ENCODE measurements at regions not wholly inside any gene's neighbourhood (a gene's known extent, or its start where the extent isn't known, plus 50 kb on each side); places are given as distances from the start of the nearest gene placed in this dataset.

DNA sequence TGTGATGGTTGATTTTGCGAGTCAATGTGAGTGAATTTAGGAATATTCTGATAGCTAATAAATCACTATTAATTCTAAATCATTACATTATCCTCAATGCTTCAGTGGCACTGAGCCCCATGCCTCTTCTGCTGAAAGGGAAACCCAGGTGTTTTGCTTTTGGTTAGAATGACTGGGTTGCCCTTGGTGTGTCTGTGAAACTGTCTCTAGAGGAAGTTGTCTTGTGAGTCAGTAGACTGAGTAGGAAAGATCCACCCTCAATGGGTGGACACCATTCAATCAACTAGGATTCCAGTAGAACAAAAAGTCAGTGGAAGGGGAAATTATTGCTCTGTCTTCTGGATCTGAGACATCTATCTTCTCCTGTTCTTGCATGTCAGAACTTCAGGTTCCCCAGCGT lies 472.4 kb downstream of the ANKRD7 start:
- DNase-seq (ENCODE audit: low read depth in 2 of 2), result no peak

DNA sequence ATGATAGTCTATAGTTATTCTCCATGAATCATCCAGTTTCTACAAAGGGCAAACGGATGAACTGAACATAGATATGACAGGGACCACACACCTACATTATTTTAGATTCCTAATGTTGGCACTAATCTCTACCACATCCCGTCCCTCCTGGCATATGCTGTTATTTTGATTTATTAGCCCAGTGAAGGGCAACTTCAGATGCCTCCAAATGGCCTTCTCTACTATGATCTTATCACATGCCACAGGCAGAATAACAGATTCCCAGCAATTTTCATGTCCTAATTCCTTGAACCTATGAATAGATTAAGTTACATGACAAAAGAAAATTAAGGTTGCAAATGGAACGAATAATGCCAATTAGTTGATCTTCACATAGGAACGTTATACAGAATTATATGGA lies 474.7 kb downstream of the ANKRD7 start:
- DNase-seq (ENCODE audit: low read depth in 2 of 2), result no peak

DNA sequence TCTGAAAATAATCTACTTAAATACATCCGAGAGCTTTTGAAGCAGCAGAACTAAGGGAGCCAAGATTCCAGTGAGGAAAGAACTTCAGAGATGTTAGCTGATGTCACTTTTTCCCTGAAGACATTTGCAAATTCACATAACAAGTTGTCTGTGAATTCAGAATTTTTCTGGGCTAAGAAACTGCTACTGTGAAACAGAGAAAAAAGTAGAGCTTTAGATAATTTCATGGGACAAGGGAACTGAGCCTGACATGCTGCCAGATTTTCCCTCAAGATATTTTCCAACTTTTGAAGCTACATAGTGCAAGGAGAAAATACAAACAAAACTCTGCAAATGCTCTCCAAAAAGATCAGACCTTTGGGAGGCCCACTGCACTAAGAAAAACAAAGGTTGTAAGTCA lies 484.2 kb downstream of the ANKRD7 start:
- no peak for DNase-seq (ENCODE audit: low read depth in 2 of 2)

DNA sequence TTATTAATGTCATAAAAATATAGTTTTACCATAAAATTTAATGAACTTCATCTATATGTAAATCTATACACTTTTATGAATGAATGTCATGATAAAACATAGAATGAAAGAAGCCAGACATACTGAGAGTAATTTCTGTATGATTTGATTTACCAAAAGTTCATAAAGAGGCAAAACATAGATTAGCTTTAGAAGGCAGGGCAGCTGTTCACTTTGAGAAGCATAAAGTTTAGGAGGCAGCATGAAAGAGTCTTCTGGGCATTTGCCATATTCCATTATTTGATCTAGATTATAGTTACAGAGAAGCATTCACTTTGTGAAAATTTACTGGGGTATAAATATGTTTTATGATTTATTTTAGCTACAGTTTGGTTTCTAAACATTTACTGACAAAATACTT lies 487.2 kb downstream of the ANKRD7 start:
- DNase-seq (ENCODE audit: low read depth in 2 of 2), result no peak

DNA sequence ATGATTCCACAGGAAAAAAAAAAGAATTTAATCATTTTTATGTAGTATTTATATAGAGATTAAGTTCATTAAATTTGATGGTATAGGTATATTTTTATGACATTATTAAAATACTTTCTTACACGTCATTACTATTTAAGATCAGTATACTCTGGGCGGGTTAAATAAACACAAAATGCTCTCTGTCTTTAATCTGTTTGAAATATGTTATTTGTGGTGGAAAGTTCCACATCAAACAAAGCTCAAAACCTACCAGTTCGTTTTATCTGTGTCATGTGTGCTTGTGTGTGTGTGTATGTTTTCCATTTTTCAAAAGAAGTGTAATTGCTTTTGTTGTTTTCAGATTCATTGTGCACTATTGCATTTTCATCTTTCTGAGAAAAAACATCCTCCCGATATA lies 488.5 kb downstream of the ANKRD7 start:
- DNase-seq (ENCODE audit: low read depth in 2 of 2), result no peak

DNA sequence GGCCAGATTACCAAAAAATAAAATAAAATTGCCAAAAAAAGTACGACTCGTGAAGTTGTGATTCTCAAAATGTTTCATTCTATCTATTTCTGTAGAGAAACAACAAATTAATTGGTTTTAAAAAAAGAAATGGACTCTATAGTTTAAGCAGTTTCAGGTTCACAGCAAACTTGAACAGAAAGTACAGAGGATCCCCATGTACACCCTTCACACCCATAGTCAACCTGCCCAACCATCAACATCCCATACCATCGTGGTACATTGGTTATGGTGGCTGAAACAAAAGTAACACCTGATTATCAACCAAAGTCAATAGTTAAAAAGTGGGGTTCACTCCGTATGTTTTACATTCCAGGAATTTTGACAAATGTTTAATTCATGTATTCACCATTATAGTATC lies 496.1 kb downstream of the ANKRD7 start:
- no peak for DNase-seq (ENCODE audit: low read depth in 2 of 2)

DNA sequence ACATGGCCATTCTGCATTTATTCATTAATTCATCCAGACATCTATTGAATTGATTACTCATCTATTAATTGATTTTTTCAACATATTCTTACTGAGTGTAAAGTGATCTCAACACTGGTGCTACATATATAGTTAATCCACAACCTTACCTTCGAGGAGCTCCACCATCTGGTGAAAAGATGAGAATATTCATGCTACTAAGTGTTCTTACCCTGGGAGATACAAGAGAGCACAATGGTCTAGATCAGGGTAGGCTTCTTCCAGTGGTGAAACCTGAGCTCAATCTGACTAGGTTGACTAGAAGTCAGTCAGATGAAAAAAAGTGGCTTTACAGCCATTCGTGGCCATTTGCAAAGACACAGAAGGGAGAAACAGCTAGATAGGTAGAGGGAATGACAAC lies 507.4 kb downstream of the ANKRD7 start:
- DNase-seq (ENCODE audit: low read depth in 2 of 2), result no peak

DNA sequence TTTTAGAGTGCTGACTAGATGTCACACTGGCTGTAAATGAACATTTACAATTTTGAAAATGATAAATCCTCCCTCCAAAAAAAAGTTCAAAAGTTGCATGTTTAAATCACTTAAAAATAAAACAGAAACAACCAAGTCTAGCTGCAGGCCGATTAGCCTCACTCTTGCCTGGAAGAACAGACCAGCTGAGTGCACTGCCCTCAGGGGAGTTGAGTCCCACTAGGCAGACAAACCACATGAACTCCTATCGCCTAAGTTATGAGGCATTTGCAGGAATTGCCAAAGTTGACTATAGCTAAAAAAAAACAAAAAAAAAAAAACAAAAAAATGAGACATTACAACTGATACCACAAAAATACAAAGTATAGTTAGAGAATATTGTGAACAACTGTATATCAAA lies 510.0 kb downstream of the ANKRD7 start:
- no peak for DNase-seq (ENCODE audit: low read depth in 2 of 2)

DNA sequence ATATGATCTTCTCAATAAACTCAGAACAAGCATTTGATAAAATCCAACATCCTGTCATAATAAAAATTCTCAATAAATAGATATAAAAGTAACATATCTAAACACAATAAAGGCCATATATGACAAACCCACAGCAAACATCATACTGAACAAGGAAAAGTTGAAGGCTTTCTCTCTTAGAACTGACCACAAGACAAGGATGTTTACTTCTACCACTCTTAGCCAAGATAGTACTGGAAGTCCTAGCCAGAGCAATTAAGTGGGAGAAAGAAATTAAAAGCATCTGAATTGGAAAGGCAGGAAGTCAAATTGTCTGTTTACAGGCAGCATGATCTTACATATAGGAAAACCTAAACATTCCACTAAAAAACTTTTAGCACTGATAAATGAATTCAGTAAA lies 510.9 kb downstream of the ANKRD7 start:
- DNase-seq (ENCODE audit: low read depth in 2 of 2), result no peak

DNA sequence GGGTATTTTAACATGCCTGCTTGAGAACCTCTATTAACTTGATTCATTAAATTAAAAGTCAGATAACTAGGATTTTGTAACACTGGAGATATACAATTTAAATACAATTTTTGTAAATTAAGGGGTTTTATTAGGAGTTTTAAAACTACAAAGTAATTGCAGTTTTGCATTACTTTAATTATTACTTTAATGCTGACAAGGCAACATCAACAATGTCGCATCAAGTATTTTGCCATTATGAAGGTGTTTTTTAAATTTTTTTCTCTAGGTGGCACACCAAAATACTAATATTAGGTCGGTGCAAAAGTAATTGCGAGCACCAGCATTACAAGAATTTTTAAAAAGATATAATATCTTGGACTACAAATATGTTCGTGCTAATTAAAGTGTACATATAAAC lies 513.4 kb downstream of the ANKRD7 start:
- no peak for DNase-seq (ENCODE audit: low read depth in 2 of 2)

DNA sequence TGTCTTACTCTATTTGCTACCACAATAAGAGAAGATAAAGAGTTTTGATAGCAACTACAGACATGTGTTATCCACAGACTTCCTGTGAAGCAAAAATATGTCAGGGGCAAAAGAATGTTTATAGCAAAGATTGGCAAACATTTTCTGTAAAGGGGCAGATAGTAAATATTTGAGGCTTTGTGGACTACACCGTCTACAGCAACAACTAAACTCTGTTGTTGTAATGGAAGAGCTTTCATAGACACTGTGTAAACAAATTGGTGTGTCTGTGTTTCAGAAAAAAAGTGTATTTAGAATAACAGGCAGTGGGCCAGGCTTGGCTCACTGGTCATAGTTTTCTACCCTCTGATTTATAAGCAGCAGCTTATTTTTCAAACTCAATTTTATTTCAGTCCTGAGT lies 521.4 kb downstream of the ANKRD7 start:
- DNase-seq (ENCODE audit: low read depth in 2 of 2), result no peak

DNA sequence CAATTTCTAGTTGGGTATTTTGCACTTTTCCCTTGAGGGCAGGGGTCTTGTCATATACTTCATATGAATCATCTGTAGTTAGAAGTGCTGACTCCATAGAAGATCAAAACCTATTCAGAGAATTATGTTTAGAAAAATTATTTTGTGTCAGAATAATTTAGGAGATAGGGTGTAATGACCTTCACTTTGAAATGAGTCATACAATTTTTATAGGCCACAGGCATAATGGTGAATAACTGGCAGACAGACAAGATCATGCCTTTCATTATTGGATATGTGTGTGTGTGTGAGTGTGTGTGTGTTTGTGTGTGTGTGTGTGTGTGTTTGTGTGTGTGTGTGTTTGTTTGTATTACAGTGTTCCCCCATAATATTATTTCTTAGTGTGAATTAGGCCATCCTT lies 523.0 kb downstream of the ANKRD7 start:
- no peak for DNase-seq (ENCODE audit: low read depth in 2 of 2)

DNA sequence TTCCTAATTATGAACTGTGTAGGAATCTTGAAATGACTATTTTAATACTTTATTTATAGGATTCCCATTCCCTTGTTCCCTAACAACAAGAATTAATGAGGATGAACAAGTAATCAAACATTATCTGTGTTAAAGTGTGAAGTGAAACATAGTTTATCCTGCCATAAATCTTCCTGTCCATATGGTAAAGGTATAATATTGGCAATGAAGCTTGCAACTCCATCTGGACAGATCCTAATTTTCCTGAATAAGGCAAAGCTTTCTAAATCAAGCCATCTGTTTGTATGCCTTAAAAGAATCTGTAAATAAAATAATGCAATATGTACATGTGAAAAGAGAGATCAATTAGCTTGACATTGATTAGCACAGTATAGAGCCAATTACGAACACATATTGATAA lies 529.0 kb downstream of the ANKRD7 start:
- no peak for DNase-seq (ENCODE audit: low read depth in 2 of 2)

DNA sequence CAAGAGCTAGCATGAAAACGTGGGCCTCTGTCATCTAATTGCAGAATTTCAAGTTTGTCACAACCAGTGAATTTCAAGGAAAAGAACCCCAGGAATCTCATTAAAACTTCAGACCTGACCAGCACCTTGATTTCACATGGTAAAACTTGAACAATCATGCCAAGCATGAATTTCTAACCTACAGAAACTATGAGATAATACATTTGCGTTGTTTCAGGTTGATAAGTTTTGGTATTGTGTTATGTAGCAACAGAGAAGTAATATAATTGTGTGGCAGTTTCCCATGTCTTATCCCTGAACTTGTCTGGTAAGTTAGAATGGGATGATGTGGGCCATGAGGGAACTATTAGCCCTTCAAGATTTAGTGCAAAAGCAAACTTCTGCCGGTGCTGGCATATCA lies 530.1 kb downstream of the ANKRD7 start:
- DNase-seq (ENCODE audit: low read depth in 2 of 2), result no peak

DNA sequence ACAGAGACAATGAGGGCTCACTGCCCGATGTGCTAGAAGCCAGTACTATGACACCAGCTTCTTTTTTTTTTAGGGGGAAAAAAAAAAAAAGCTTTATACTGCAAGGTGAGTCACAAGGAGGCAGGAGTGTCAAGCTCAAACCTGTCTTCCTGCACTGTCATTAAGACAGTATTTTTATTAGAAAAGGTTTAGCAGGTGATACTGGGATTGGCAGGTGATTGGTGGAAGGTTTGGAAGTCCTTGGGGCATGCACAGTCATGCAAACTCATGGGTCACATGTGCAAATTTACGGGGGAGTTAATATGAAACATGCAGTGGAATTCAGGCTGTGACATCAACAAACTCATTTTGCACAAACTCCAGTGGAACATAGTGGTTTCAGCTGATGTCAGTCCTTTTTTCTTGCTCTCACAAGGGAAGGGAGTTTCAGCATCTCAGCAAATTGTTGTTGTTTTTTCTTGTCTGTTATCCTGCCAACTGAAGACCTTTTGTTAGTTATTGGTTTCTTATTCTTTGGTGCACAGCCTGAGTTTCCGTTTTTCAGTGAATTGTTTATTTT lies 530.6 kb downstream of the ANKRD7 start:
- no peak for DNase-seq (ENCODE audit: low read depth in 2 of 2)

DNA sequence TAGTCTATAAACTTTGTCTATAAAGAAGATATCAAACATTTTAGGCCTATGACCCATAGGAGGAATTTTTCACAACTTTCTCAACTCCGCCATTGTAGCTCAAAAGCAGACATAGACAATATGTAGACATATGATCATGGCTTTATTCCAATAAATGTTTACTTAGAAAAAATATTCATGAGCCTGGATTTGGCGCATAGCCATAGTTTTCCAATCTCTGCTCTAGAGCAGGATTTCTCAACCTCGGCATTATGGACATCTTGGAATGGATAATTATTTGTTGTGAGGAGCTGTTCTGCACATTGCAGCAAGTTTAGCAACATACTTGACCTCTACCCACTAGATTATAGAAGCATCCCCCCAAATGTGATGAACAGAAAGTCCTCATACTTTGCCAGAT lies 532.6 kb downstream of the ANKRD7 start:
- DNase-seq (ENCODE audit: low read depth in 2 of 2), result no peak

DNA sequence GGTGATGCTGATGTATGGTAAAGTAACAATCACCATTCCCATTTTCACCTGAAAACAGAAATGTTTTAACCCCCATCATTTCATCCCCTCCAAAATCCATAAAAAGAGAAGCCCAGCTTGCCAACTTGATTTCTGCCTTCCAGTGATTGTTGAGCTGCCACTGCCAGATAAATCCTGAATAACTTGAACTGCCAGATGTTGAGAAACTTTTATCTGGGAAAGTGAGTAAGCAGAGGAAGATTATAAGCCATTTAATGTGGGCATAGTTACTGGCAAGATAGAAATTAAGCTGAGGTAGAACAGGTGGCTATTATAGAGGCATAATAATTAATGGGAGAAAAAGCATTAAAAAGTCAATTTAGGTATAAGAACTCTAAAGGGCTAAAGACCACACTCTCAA lies 534.1 kb downstream of the ANKRD7 start:
- DNase-seq (ENCODE audit: low read depth in 2 of 2), result no peak

DNA sequence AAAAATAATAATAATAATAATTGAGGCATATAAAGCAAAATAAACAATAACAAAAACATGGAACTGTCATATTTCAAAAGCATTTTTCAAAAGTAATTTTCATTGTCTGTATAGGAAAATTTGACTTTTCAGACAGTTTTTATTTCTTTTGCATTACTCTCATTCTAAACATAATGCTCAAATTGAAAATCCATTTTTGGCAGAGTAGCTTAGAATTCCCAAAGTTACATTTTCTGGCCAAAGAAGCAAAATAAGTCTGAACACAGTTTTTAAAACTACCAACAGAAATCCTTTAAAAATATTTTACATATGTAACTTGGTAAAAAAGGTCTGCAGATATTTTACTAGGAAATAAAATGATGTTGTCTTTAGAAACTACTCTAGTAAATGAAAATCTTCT lies 535.4 kb downstream of the ANKRD7 start:
- DNase-seq (ENCODE audit: low read depth in 2 of 2), result no peak

DNA sequence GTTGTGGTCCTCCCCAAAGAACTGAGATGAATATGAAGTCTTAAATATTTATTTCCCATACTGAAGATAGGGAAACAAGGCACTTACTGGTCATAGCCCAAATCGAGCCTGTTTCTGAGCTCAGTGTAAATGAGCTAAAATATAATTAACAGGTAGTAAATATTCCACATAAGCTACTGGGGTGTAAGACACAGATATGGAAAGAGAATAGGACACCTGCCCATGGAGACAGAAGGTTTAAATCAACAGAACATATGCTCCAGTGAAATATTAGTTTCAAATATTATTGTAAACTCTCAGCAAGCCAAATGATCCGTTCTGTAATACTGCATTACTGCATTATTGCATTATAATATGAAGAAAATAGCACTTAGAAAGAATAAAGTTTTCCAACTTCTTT lies 537.9 kb downstream of the ANKRD7 start:
- DNase-seq (ENCODE audit: low read depth in 2 of 2), result no peak

DNA sequence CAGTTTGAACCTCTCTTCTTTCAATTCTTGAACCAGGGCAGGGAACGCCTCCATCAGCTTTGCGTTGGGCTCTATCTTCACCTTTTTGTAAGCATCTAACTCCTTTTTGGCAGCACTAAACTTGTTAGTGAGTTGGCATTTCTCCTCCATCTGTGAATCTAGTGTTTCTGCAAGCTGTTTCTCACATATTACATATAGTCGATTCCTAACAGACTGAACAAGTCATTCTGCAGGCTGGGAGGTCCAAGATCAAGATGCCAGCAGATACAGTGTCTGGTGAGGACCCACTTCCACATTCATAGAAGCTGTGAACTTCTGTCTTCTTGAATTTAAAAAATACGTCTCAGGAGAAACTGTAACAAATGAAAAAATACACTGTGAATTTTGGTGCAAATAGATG lies 539.7 kb downstream of the ANKRD7 start:
- no peak for DNase-seq (ENCODE audit: low read depth in 2 of 2)

DNA sequence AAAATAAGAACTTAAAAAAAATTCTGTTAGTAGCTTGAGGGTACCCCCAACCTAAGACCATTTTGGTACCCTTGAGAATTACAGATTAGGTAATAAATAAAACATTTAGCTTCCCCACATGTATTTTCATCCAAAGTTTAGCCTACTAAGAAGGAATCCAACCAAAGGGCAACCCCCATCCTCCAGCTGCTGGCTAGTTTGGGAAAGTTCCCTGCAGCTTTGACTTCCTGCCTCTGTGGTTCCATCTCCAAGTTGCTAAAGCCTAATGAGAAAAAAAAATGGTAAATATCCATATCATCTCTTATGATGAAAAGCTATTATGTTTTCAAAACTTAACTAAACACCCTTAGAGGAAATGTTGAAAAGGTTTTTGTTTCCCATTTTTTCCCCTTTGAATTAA lies 547.2 kb downstream of the ANKRD7 start:
- DNase-seq (ENCODE audit: low read depth in 2 of 2), result no peak

DNA sequence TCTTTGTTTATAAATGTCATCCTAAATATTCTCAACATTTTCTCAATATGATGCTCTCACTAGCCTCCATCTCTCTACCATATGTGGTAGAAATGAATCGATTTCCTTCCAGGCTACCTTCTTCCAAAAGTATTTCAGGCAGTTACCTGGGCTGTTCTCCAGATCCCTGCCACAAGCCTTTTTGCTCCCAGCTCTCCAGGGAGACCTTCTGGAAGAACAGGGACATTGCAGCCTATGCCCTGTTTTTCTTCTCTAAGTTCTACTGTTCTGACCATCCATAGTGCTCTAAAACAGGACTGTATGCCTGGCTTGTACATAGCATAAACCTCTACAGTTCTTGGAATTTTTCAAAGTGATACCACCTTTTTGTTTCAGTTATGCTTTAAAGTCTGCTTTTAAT lies 552.8 kb downstream of the ANKRD7 start:
- DNase-seq (ENCODE audit: low read depth in 2 of 2), result no peak

DNA sequence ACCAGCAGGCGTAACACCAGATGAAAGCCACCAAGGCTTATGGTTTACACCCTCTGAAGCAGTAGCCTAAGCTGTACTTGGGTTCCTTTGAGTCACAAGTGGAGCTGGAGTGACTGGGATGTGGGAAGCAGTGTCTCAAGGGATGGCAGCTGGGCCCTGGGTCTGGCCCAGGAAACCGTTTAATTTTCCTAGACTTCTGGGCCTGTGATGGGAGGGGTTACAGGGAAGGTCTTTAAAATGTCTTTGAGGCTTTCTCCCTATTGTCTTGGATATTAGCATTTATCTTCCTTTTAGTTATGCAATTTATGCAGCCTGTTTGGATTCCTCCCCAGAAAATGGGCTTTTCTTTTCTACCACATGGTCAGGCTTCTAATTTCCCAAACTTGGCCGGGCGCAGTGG lies 568.2 kb downstream of the ANKRD7 start:
- DNase-seq (ENCODE audit: low read depth in 2 of 2), result no peak

DNA sequence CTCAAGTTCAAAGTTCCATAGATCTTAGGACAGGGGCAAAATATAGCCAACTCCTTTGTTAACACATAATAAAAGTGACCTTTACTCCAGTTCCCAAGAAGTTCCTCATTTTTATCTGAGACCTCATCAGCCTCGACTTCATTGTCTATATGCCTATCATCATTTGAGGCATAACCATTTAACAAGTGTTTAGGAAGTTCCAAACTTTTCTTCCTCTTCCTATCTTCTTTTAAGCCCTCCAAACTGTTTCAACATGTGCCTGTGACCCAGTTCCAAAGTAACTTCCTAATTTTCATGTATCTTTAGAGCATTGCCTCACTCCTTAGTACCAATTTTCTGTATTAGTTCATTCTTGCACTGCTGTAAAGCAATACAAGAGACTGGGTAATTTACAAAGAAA lies 569.1 kb downstream of the ANKRD7 start:
- DNase-seq (ENCODE audit: low read depth in 2 of 2), result no peak

DNA sequence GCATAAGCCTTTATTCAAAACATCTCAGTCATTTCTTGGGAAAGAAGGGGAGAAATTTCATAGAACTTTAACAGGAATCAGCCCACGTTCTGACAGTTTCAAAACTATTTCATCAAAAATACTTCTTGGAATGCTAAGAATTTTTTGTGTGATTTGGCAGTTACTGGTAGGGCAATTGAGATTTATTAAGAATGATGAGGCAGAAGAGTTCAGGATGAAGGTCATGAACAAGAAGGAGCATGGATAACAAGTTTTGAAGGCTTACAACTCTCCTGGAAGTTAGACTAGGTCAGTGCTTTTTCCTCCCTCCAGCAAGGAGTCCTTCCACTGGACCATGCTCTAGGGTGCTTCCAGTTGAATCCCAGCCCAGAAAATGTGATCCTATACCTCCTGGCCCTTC lies 569.9 kb downstream of the ANKRD7 start:
- no peak for DNase-seq (ENCODE audit: low read depth in 2 of 2)

Data from stimulated activated CD4-positive, alpha-beta T cell treated with anti-CD3 and anti-CD28 coated beads, Interleukin-12 subunit alpha, Interleukin-12 subunit beta, amount 100 ng/mL, for 24 hours (primary cell).